Gastroesophageal sphincter (tissue), 3 donors: ENCODE measurements at regions not wholly inside any gene's neighbourhood (a gene's known extent, or its start where the extent isn't known, plus 50 kb on each side); places are given as distances from the start of the nearest gene placed in this dataset.

Experiments
- CTCF ChIP-seq, 4 experiments: fragments of 200-600 bp in 2 of 4; fragments of 450-650 bp in 2 of 4; sonication (generic) in 1 of 4; IDR thresholded peaks; one replicate each; pipeline ENCODE4 v1.5.1; 2017 to 2019; ENCODE audit warnings: antibody characterized with exemption in 4 of 4, mild to moderate bottlenecking in 2 of 4, moderate library complexity in 2 of 4
- POLR2A ChIP-seq, 2 donors: fragments of 450-650 bp; IDR thresholded peaks; one replicate each; pipeline ENCODE4 v1.6.1; 2017; ENCODE audit warnings: antibody characterized with exemption in 2 of 2, mild to moderate bottlenecking in 2 of 2, moderate library complexity in 1 of 2
- POLR2AphosphoS5 ChIP-seq: sonication (generic); formaldehyde crosslinking; IDR thresholded peaks from one replicate; pipeline ENCODE4 v1.6.1; 2017; ENCODE audit warnings: antibody characterized with exemption

- TF ChIP-seq POLR2A (IDR thresholded peaks at IDR 0.05) (no peak), POLR2AphosphoS5 (no peak), CTCF (IDR thresholded peaks at IDR 0.05) (no peak)
Measured at GRCh38 chr10:78964274-78964951, 104.4 kb upstream of the ZMIZ1 start.
